ENCODE measurements at regions not wholly inside any gene's neighbourhood (a gene's known extent, or its start where the extent isn't known, plus 50 kb on each side); places are given as distances from the start of the nearest gene placed in this dataset.

GRCh38 chr1:34415140-34415539 lies 238.4 kb downstream of the C1orf94 start (continued):
- no peak for TF ChIP-seq ZNF239 (tag by site-specific recombination; IDR thresholded peaks at IDR 0.05)
- no peak for TF ChIP-seq ZNF202 (tag by site-specific recombination; IDR thresholded peaks at IDR 0.05; ENCODE audit: borderline replicate concordance)
- no peak for TF ChIP-seq ZNF362 (tag by site-specific recombination; IDR thresholded peaks at IDR 0.05)
- no peak for TF ChIP-seq ZSCAN30 (tag by site-specific recombination; IDR thresholded peaks at IDR 0.05)
- TF ChIP-seq ZNF777 (tag by site-specific recombination; IDR thresholded peaks at IDR 0.05; ENCODE audit: borderline replicate concordance) = no peak
- no peak for TF ChIP-seq ZFHX2 (tag by site-specific recombination; conservative IDR thresholded peaks at IDR 0.05)
- TF ChIP-seq, protein P1, sequence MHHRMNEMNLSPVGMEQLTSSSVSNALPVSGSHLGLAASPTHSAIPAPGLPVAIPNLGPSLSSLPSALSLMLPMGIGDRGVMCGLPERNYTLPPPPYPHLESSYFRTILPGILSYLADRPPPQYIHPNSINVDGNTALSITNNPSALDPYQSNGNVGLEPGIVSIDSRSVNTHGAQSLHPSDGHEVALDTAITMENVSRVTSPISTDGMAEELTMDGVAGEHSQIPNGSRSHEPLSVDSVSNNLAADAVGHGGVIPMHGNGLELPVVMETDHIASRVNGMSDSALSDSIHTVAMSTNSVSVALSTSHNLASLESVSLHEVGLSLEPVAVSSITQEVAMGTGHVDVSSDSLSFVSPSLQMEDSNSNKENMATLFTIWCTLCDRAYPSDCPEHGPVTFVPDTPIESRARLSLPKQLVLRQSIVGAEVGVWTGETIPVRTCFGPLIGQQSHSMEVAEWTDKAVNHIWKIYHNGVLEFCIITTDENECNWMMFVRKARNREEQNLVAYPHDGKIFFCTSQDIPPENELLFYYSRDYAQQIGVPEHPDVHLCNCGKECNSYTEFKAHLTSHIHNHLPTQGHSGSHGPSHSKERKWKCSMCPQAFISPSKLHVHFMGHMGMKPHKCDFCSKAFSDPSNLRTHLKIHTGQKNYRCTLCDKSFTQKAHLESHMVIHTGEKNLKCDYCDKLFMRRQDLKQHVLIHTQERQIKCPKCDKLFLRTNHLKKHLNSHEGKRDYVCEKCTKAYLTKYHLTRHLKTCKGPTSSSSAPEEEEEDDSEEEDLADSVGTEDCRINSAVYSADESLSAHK (tag by site-specific recombination; IDR thresholded peaks at IDR 0.05) = no peak

- Histone ChIP-seq H3K36me3 (ENCODE audit: control insufficient read depth in 2 of 2, insufficient read depth in 1 of 2, low read length in 2 of 2) (no peaks in the 10 kb centered on the region), H3K27ac (ENCODE audit: extremely low read depth, low read depth, low read length) (no peak overlapping the region), H3K9me3 (ENCODE audit: control insufficient read depth, insufficient read depth, low read depth, low read length) (no peaks in the 10 kb centered on the region), H3K4me3 (ENCODE audit: low read depth, low read length) (no peak overlapping the region), H3K4me1 (ENCODE audit: control insufficient read depth, insufficient read depth, low read length) (no peaks in the 10 kb centered on the region)
- ChIA-PET CTCF (no interaction called here), POLR2A (no interaction called here)
- TF ChIP-seq KLF1 (tag by site-specific recombination; IDR thresholded peaks at IDR 0.05) (no peak), ZNF548 (tag by site-specific recombination; IDR thresholded peaks at IDR 0.05) (no peak), ZNF157 (tag by site-specific recombination; IDR thresholded peaks at IDR 0.05) (no peak), OSR2 (tag by site-specific recombination; IDR thresholded peaks at IDR 0.05) (no peak), HOXD13 (CRISPR knock-in tag; IDR thresholded peaks at IDR 0.05; ENCODE audit: borderline replicate concordance) (no peak), ZNF416 (tag by site-specific recombination; IDR thresholded peaks at IDR 0.05) (no peak), ZNF221 (tag by site-specific recombination; IDR thresholded peaks at IDR 0.05; ENCODE audit: borderline replicate concordance) (no peak), ZNF394 (tag by site-specific recombination; IDR thresholded peaks at IDR 0.05; ENCODE audit: borderline replicate concordance) (no peak), ZBTB8A (tag by site-specific recombination; IDR thresholded peaks at IDR 0.05) (no peak), ZNF549 (tag by site-specific recombination; IDR thresholded peaks at IDR 0.05) (no peak), RBAK (tag by site-specific recombination; IDR thresholded peaks at IDR 0.05) (no peak), ZNF843 (tag by site-specific recombination; IDR thresholded peaks at IDR 0.05) (no peak), ZNF580 (tag by site-specific recombination; IDR thresholded peaks at IDR 0.05) (no peak)
- TF ChIP-seq, protein P2, sequence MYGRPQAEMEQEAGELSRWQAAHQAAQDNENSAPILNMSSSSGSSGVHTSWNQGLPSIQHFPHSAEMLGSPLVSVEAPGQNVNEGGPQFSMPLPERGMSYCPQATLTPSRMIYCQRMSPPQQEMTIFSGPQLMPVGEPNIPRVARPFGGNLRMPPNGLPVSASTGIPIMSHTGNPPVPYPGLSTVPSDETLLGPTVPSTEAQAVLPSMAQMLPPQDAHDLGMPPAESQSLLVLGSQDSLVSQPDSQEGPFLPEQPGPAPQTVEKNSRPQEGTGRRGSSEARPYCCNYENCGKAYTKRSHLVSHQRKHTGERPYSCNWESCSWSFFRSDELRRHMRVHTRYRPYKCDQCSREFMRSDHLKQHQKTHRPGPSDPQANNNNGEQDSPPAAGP (tag by site-specific recombination; IDR thresholded peaks at IDR 0.05) = no peak
Observed at GRCh38 chr1:34418166-34418565, 241.5 kb downstream of the C1orf94 start.
